Natural killer cell treated with Interleukin-12 subunit alpha and Interleukin-12 subunit beta and Interleukin-15 and Interleukin-18, amount 100 ng/mL, for 72 hours (primary cell): ENCODE measurements at regions not wholly inside any gene's neighbourhood (a gene's known extent, or its start where the extent isn't known, plus 50 kb on each side); places are given as distances from the start of the nearest gene placed in this dataset.

Experiments used
- ATAC-seq, 2 donors: fragments of 150-1000 bp; cut with Tn5 transposase in 1 of 2; sonication (Bioruptor Pico), chemical (Tn5 transposase) in 1 of 2; 2 replicates each; pipeline ENCODE4 v1.10.0; 2021
- DNase-seq: peaks from one replicate; pipeline ENCODE4 v3.0.0; 2022; ENCODE audit warnings: low spot score
- H3K27ac Mint-ChIP-seq, 2 donors: 1 replicate in 1 of 2; 2 replicates in 1 of 2; pipeline ENCODE4 v1.8.0; 2022; ENCODE audit warnings: mixed read lengths in 2 of 2, mild to moderate bottlenecking in 1 of 2, moderate library complexity in 1 of 2
- H3K27me3 Mint-ChIP-seq, 2 donors: 1 replicate in 1 of 2; 2 replicates in 1 of 2; pipeline ENCODE4 v1.8.0; 2022; ENCODE audit warnings: mixed read lengths in 2 of 2
- H3K36me3 Mint-ChIP-seq: one replicate; pipeline ENCODE4 v1.8.0; 2022; ENCODE audit warnings: mixed read lengths
- H3K4me1 Mint-ChIP-seq, 2 donors: 1 replicate in 1 of 2; 2 replicates in 1 of 2; pipeline ENCODE4 v1.8.0; 2022; ENCODE audit warnings: low read depth in 2 of 2, mixed read lengths in 2 of 2, mild to moderate bottlenecking in 1 of 2
- H3K4me3 Mint-ChIP-seq: one replicate; pipeline ENCODE4 v1.8.0; 2022; ENCODE audit warnings: mixed read lengths
- H3K9me3 Mint-ChIP-seq: 2 replicates; pipeline ENCODE4 v1.8.0; 2022; ENCODE audit warnings: mixed read lengths

- peaks cover 0 to 12% of the 10 kb centered on the region in 2 donors for H3K27me3 Mint-ChIP-seq
- H3K27ac Mint-ChIP-seq, result no peak overlapping the region
Measured at GRCh38 chr9:90009447-90009846, 404.6 kb downstream of the GADD45G start.

GRCh38 chr9:90010793-90011192, 406.0 kb downstream of the GADD45G start:
- Mint-ChIP-seq H3K36me3 (no peaks in the 10 kb centered on the region), H3K27ac (no peak overlapping the region), H3K4me1 (peaks cover 13 to 15% of the 10 kb centered on the region in 2 donors), H3K27me3 (peaks cover 0 to 13% of the 10 kb centered on the region in 2 donors), H3K4me3 (no peak overlapping the region), H3K9me3 (no peaks in the 10 kb centered on the region)
- DNase-seq, result no peak
- ATAC-seq, result no peak

More at GRCh38 chr9:90009447-90009846, 404.6 kb downstream of the GADD45G start:
- DNase-seq (no peak), ATAC-seq (no peak)
- Mint-ChIP-seq H3K9me3 (no peaks in the 10 kb centered on the region), H3K4me1 (peaks cover 13 to 15% of the 10 kb centered on the region in 2 donors), H3K36me3 (no peaks in the 10 kb centered on the region), H3K4me3 (no peak overlapping the region)

GRCh38 chr9:90012949-90013348, 408.1 kb downstream of the GADD45G start:
- peaks cover 2 to 11% of the 10 kb centered on the region in 2 donors for H3K4me1 Mint-ChIP-seq
- H3K4me3 Mint-ChIP-seq, result no peak overlapping the region
- no peaks in the 10 kb centered on the region for H3K9me3 Mint-ChIP-seq
- peaks cover 5 to 19% of the 10 kb centered on the region in 2 donors for H3K27me3 Mint-ChIP-seq
- no peak for DNase-seq
- H3K36me3 Mint-ChIP-seq, result no peaks in the 10 kb centered on the region
- H3K27ac Mint-ChIP-seq, result no peak overlapping the region
- no peak for ATAC-seq

GRCh38 chr9:90013778-90014177, 409.0 kb downstream of the GADD45G start:
- Mint-ChIP-seq H3K27ac (peak overlapping the region in 1 of 2 donors; percentile 62), H3K4me1 (peaks cover 6 to 12% of the 10 kb centered on the region in 2 donors), H3K27me3 (peaks cover 9 to 22% of the 10 kb centered on the region in 2 donors), H3K36me3 (no peaks in the 10 kb centered on the region), H3K9me3 (no peaks in the 10 kb centered on the region), H3K4me3 (no peak overlapping the region)
- ATAC-seq, result no peak
- no peak for DNase-seq

GRCh38 chr9:90014421-90014820, 409.6 kb downstream of the GADD45G start:
- no peaks in the 10 kb centered on the region for H3K9me3 Mint-ChIP-seq
- peaks cover 8 to 14% of the 10 kb centered on the region in 2 donors for H3K4me1 Mint-ChIP-seq
- H3K27ac Mint-ChIP-seq, result peak overlapping the region in 1 of 2 donors; percentile 62
- H3K27me3 Mint-ChIP-seq, result peaks cover 11 to 20% of the 10 kb centered on the region in 2 donors
- ATAC-seq (no peak), DNase-seq (no peak)
- H3K4me3 Mint-ChIP-seq, result no peak overlapping the region
- H3K36me3 Mint-ChIP-seq, result no peaks in the 10 kb centered on the region

- no peak for ATAC-seq
Measured at GRCh38 chr9:90016272-90016671, 411.5 kb downstream of the GADD45G start.

GRCh38 chr9:90017679-90018078, 412.9 kb downstream of the GADD45G start:
- peaks cover 23 to 28% of the 10 kb centered on the region in 2 donors for H3K27me3 Mint-ChIP-seq
- no peak overlapping the region for H3K27ac Mint-ChIP-seq
- peaks cover 8 to 14% of the 10 kb centered on the region in 2 donors for H3K4me1 Mint-ChIP-seq
- ATAC-seq (no peak), DNase-seq (no peak)
- no peak overlapping the region for H3K4me3 Mint-ChIP-seq
- no peaks in the 10 kb centered on the region for H3K36me3 Mint-ChIP-seq
- peaks cover under 1% of the 10 kb centered on the region for H3K9me3 Mint-ChIP-seq

More at GRCh38 chr9:90016272-90016671, 411.5 kb downstream of the GADD45G start:
- Mint-ChIP-seq H3K27me3 (peaks cover 20% of the 10 kb centered on the region in 2 donors), H3K4me1 (peaks cover 8 to 14% of the 10 kb centered on the region in 2 donors), H3K27ac (peak overlapping the region in 1 of 2 donors; percentile 16), H3K36me3 (no peaks in the 10 kb centered on the region), H3K9me3 (no peaks in the 10 kb centered on the region), H3K4me3 (no peak overlapping the region)
- no peak for DNase-seq

GRCh38 chr9:90018688-90019087, 413.9 kb downstream of the GADD45G start:
- Mint-ChIP-seq H3K36me3 (no peaks in the 10 kb centered on the region), H3K9me3 (peaks cover 2% of the 10 kb centered on the region), H3K4me3 (no peak overlapping the region), H3K4me1 (peaks cover 8 to 14% of the 10 kb centered on the region in 2 donors), H3K27ac (peak overlapping the region in 1 of 2 donors; percentile 50), H3K27me3 (peaks cover 23 to 28% of the 10 kb centered on the region in 2 donors)
- DNase-seq (no peak), ATAC-seq (peak in 1 of 2 donors; percentile 16)

GRCh38 chr9:90019626-90020025, 414.8 kb downstream of the GADD45G start:
- H3K36me3 Mint-ChIP-seq, result no peaks in the 10 kb centered on the region
- H3K4me3 Mint-ChIP-seq, result no peak overlapping the region
- H3K27me3 Mint-ChIP-seq, result peaks cover 20 to 34% of the 10 kb centered on the region in 2 donors
- H3K27ac Mint-ChIP-seq, result no peak overlapping the region
- ATAC-seq (no peak), DNase-seq (no peak)
- H3K9me3 Mint-ChIP-seq, result peaks cover 2% of the 10 kb centered on the region
- peaks cover 8 to 14% of the 10 kb centered on the region in 2 donors for H3K4me1 Mint-ChIP-seq

GRCh38 chr9:90020276-90020871, 415.6 kb downstream of the GADD45G start:
- H3K9me3 Mint-ChIP-seq, result peaks cover 2% of the 10 kb centered on the region
- no peak for ATAC-seq
- peaks cover 8 to 14% of the 10 kb centered on the region in 2 donors for H3K4me1 Mint-ChIP-seq
- H3K27me3 Mint-ChIP-seq, result peaks cover 24 to 42% of the 10 kb centered on the region in 2 donors
- DNase-seq, result no peak
- no peaks in the 10 kb centered on the region for H3K36me3 Mint-ChIP-seq
- H3K27ac Mint-ChIP-seq, result no peak overlapping the region
- H3K4me3 Mint-ChIP-seq, result no peak overlapping the region

GRCh38 chr9:90021216-90021906, 416.5 kb downstream of the GADD45G start:
- DNase-seq (no peak), ATAC-seq (no peak)
- Mint-ChIP-seq H3K4me3 (no peak overlapping the region), H3K27me3 (peaks cover 24 to 42% of the 10 kb centered on the region in 2 donors), H3K36me3 (no peaks in the 10 kb centered on the region), H3K4me1 (peaks cover 8 to 12% of the 10 kb centered on the region in 2 donors), H3K9me3 (peaks cover 2% of the 10 kb centered on the region), H3K27ac (peak overlapping the region in 1 of 2 donors; percentile 27)

GRCh38 chr9:90022474-90022873, 417.7 kb downstream of the GADD45G start:
- DNase-seq (no peak), ATAC-seq (peak in 1 of 2 donors; percentile 47)
- Mint-ChIP-seq H3K4me3 (no peak overlapping the region), H3K27ac (no peak overlapping the region), H3K27me3 (peaks cover 19 to 37% of the 10 kb centered on the region in 2 donors), H3K4me1 (peaks cover 6 to 8% of the 10 kb centered on the region in 2 donors), H3K36me3 (no peaks in the 10 kb centered on the region), H3K9me3 (peaks cover 2% of the 10 kb centered on the region)

- no peak for ATAC-seq
- H3K9me3 Mint-ChIP-seq, result peaks cover 2% of the 10 kb centered on the region
- no peak overlapping the region for H3K4me3 Mint-ChIP-seq
- H3K36me3 Mint-ChIP-seq, result no peaks in the 10 kb centered on the region
- no peak overlapping the region for H3K27ac Mint-ChIP-seq
- no peak for DNase-seq
- peaks cover 14 to 31% of the 10 kb centered on the region in 2 donors for H3K27me3 Mint-ChIP-seq
- peaks cover under 1 to 1% of the 10 kb centered on the region in 2 donors for H3K4me1 Mint-ChIP-seq
Measured at GRCh38 chr9:90023861-90024260, 419.0 kb downstream of the GADD45G start.

- DNase-seq, result no peak
- peaks cover 2% of the 10 kb centered on the region for H3K9me3 Mint-ChIP-seq
- no peak for ATAC-seq
- H3K36me3 Mint-ChIP-seq, result no peaks in the 10 kb centered on the region
- peaks cover 14 to 30% of the 10 kb centered on the region in 2 donors for H3K27me3 Mint-ChIP-seq
- H3K27ac Mint-ChIP-seq, result no peak overlapping the region
- H3K4me1 Mint-ChIP-seq, result no peaks in the 10 kb centered on the region
- H3K4me3 Mint-ChIP-seq, result no peak overlapping the region
Measured at GRCh38 chr9:90024409-90024808, 419.6 kb downstream of the GADD45G start.
